HepG2 (cell line): ENCODE measurements at regions not wholly inside any gene's neighbourhood (a gene's known extent, or its start where the extent isn't known, plus 50 kb on each side); places are given as distances from the start of the nearest gene placed in this dataset.
"Not testable (repeated sequence)": the region's sequence is repeated elsewhere in the genome, so short reads cannot be mapped to it uniquely, and the experiment has no call there.

ENCODE experiments used
- ATRX ChIP-seq: sonication (generic); formaldehyde crosslinking; IDR thresholded peaks from 2 replicates; pipeline ENCODE4 v1.4.0; 2020; ENCODE audit warnings: missing genetic modification reagents, borderline replicate concordance
- FOXO1 ChIP-seq: sonication (generic); formaldehyde crosslinking; IDR thresholded peaks from 2 replicates; pipeline ENCODE4 v1.4.0; 2020; ENCODE audit warnings: missing genetic modification reagents
- HMG20B ChIP-seq: conservative IDR thresholded peaks from 2 replicates; pipeline ENCODE4 v1.6.1; 2016; ENCODE audit warnings: missing genetic modification reagents, missing compliant biosample characterization
- JUND ChIP-seq: sonication (generic); formaldehyde crosslinking; IDR thresholded peaks from 2 replicates; pipeline ENCODE4 v1.8.0; 2022; ENCODE audit warnings: mild to moderate bottlenecking, missing genetic modification reagents

GRCh38 chr4:174400603-174401302 lies 117.0 kb downstream of the CEP44 start:
- TF ChIP-seq HMG20B (CRISPR knock-in tag); FOXO1; JUND; ATRX (CRISPR knock-in tag): not testable (repeated sequence)
